Psoas muscle (tissue), 7 donors: ENCODE measurements at regions not wholly inside any gene's neighbourhood (a gene's known extent, or its start where the extent isn't known, plus 50 kb on each side); places are given as distances from the start of the nearest gene placed in this dataset.

Source experiments
- ATAC-seq, 4 donors: fragments of 200-7000 bp; cut with Tn5 transposase; one replicate each; pipeline ENCODE4 v1.9.1; 2020; ENCODE audit warnings: moderate library complexity in 3 of 4, mild to moderate bottlenecking in 2 of 4
- DNase-seq, 2 donors: peaks; one replicate each; pipeline ENCODE4 v3.0.0-alpha.2; 2020
- H3K27ac ChIP-seq: fragments of 200-600 bp; one replicate; pipeline ENCODE4 v1.8.0; 2022
- H3K27me3 ChIP-seq, 3 donors: fragments of 200-600 bp in 1 of 3; one replicate each; pipeline versions ENCODE4 v1.6.1 to v1.8.0; 2013 to 2022; ENCODE audit warnings: low read length in 2 of 3, mild to moderate bottlenecking in 2 of 3, moderate library complexity in 1 of 3; ENCODE audit not compliant: insufficient read depth in 3 of 3
- H3K36me3 ChIP-seq, 2 donors: fragments of 200-600 bp in 1 of 2; one replicate each; pipeline versions ENCODE4 v1.6.1 to v1.8.0; 2013 to 2022; ENCODE audit warnings: low read depth in 1 of 2, mild to moderate bottlenecking in 1 of 2, moderate library complexity in 1 of 2; ENCODE audit not compliant: insufficient read depth in 1 of 2
- H3K4me1 ChIP-seq: fragments of 200-600 bp; one replicate; pipeline ENCODE4 v1.8.0; 2022
- H3K4me3 ChIP-seq: fragments of 200-600 bp; one replicate; pipeline ENCODE4 v1.8.0; 2022; ENCODE audit warnings: mild to moderate bottlenecking
- H3K9me3 ChIP-seq: fragments of 200-600 bp; one replicate; pipeline ENCODE4 v1.8.0; 2022
- WGBS, 3 donors: extraction: QIAGEN DNeasy Blood & Tissue Kit; methylation state at CpG; one replicate each; pipeline versions ENCODE4 v1.1.6 to v1.1.7; 2013; 5-methylcytosine and 5-hydroxymethylcytosine counted together
- intact Hi-C, 2 donors: fragments of 100-400 bp; cut with DNase I; formaldehyde crosslinking; loops; one replicate each; pipeline versions ENCODE4 v1.11.0 to v1.14.2; 2022
- TF ChIP-seq, protein P1 (sequence below): fragments of 200-600 bp; IDR thresholded peaks from one replicate; pipeline ENCODE4 v1.8.0; 2022; ENCODE audit warnings: antibody characterized with exemption
- donor health status: healthy with polysubstance abuse.
- donor health status: DM: no; HTN: no; CAD: no; lungs with moderate emphysema.
- donor health status: Bipolar disorder and iron deficiency.
- donor health status: healthy.
- donor health status: DM: yes; HTN: yes; CAD: no.
- donor health status: DM: no; HTN: no; CAD: no.
- donor health status: DM: yes; HTN: yes; CAD: no.

DNA sequence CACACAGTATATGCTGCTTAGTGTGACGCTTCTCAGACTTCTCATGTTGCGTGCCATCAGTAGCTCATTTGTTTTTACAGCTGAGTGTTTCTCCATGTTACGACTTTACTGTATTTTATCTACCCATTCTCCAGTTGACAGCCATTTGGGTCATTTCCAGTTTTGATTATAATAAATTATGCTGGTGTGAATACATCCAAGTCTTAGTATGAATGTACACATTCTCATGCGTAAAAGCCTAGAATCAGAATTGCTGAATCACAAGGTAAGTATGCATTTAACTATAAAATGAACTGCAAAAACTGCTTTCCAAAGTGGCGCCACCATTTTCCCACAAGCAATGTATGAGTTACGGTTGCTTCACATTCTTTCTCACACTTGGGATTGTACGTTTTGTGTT lies 184.2 kb upstream of the SLC35G4 start:
- WGBS, 3 donors = 78 to 83% (median 83%) methylated on average over 7 of the region's 7 CpGs
- DNase-seq = no peak
- intact Hi-C loops = no loop called here

DNA sequence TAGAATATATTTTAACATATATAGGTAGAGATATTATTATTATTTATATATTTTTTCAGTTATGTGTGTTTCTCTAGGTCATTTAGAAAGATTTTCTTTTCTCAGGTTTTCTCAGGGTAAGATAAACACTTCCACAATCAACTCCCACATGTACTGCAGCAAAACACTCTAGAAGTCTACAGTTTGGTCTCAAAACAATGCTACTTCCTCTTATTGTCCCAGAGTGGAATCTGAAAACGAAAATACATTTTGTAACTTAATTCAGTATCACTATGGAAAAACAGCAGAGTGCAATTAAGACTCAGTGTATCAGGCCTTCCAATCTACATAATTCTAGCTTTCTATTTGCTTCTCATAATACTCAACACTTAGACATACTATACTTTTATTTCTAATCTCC lies 190.1 kb upstream of the SLC35G4 start:
- WGBS, 3 donors = 40 to 55% (median 40%) methylated on average over 1 of the region's 1 CpG
- DNase-seq = no peak
- Histone ChIP-seq H3K27me3 (no peaks in the 10 kb centered on the region), H3K4me1 (no peaks in the 10 kb centered on the region), H3K4me3 (no peak overlapping the region), H3K27ac (no peak overlapping the region), H3K9me3 (no peaks in the 10 kb centered on the region), H3K36me3 (no peaks in the 10 kb centered on the region)
- ATAC-seq = no peak
- TF ChIP-seq, protein P1, sequence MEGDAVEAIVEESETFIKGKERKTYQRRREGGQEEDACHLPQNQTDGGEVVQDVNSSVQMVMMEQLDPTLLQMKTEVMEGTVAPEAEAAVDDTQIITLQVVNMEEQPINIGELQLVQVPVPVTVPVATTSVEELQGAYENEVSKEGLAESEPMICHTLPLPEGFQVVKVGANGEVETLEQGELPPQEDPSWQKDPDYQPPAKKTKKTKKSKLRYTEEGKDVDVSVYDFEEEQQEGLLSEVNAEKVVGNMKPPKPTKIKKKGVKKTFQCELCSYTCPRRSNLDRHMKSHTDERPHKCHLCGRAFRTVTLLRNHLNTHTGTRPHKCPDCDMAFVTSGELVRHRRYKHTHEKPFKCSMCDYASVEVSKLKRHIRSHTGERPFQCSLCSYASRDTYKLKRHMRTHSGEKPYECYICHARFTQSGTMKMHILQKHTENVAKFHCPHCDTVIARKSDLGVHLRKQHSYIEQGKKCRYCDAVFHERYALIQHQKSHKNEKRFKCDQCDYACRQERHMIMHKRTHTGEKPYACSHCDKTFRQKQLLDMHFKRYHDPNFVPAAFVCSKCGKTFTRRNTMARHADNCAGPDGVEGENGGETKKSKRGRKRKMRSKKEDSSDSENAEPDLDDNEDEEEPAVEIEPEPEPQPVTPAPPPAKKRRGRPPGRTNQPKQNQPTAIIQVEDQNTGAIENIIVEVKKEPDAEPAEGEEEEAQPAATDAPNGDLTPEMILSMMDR = no peak
- intact Hi-C loops = no loop called here

More for the DNA sequence above, 184.2 kb upstream of the SLC35G4 start:
- Histone ChIP-seq H3K4me3 (no peak overlapping the region), H3K4me1 (no peaks in the 10 kb centered on the region), H3K9me3 (no peaks in the 10 kb centered on the region), H3K36me3 (no peaks in the 10 kb centered on the region), H3K27me3 (no peaks in the 10 kb centered on the region), H3K27ac (no peak overlapping the region)
- TF ChIP-seq, protein P1 = no peak
- no peak for ATAC-seq

- intact Hi-C loops = no loop called here
These were observed 196.6 kb upstream of the SLC35G4 start for GRCh38 chr18:11412811-11413210.

DNA sequence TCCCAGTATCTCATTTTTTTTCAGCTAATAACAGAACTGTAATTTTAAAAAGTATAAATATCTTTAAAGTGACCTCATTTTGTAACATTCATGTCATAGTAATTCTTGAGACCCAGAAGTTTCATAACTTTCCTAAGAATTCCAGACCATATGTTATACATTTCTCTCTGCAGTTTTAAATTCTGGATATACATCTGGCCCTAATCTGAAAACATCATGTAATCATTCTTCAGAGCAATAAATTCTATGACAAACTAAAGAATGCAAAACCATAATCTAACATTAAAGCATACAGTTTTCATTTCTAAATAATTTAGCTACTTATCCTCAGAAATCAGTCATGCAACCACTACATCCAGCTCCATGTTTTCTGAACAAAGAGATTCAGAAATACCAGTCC lies 198.3 kb upstream of the SLC35G4 start:
- Histone ChIP-seq H3K4me1 (no peaks in the 10 kb centered on the region), H3K27me3 (no peaks in the 10 kb centered on the region), H3K36me3 (no peaks in the 10 kb centered on the region), H3K27ac (no peak overlapping the region), H3K4me3 (no peak overlapping the region), H3K9me3 (no peaks in the 10 kb centered on the region)
- intact Hi-C loops = no loop called here
- DNase-seq = no peak
- ATAC-seq = no peak
- TF ChIP-seq, protein P1 = no peak

More at GRCh38 chr18:11412811-11413210, 196.6 kb upstream of the SLC35G4 start:
- 67 to 70% (median 68%) methylated on average over 5 of the region's 5 CpGs for WGBS, 3 donors
- Histone ChIP-seq H3K9me3 (no peaks in the 10 kb centered on the region), H3K27ac (no peak overlapping the region), H3K36me3 (no peaks in the 10 kb centered on the region), H3K27me3 (no peaks in the 10 kb centered on the region), H3K4me1 (no peaks in the 10 kb centered on the region), H3K4me3 (no peak overlapping the region)
- ATAC-seq (no peak), DNase-seq (no peak)
- TF ChIP-seq, protein P1 = no peak

GRCh38 chr18:11408555-11409065 lies 200.8 kb upstream of the SLC35G4 start:
- no peak overlapping the region for H3K4me3 ChIP-seq
- H3K27ac ChIP-seq = no peak overlapping the region
- no peaks in the 10 kb centered on the region for H3K9me3 ChIP-seq
- H3K27me3 ChIP-seq = no peaks in the 10 kb centered on the region
- ATAC-seq (no peak), DNase-seq (no peak)
- WGBS, 3 donors = 56 to 71% (median 71%) methylated on average over 3 of the region's 3 CpGs
- TF ChIP-seq, protein P1 = no peak
- intact Hi-C loops = loop anchor here in 1 of 2 donors (10.0 kb wide), 1 partner anchor 234 kb away; no protein-coding TSS in a partner anchor
- no peaks in the 10 kb centered on the region for H3K4me1 ChIP-seq
- H3K36me3 ChIP-seq = no peaks in the 10 kb centered on the region
